Activated T-helper 9 cell treated with anti-CD3 and anti-CD28 coated beads, Interleukin-2, amount 50 U/mL, for 16 hours (primary cell): ENCODE measurements at regions not wholly inside any gene's neighbourhood (a gene's known extent, or its start where the extent isn't known, plus 50 kb on each side); places are given as distances from the start of the nearest gene placed in this dataset.
"Not testable (repeated sequence)": the region's sequence is repeated elsewhere in the genome, so short reads cannot be mapped to it uniquely, and the experiment has no call there.

Experiments
- DNase-seq: peaks from one replicate; pipeline ENCODE4 v3.0.0-alpha.2; 2020; ENCODE audit warnings: low read depth

DNA sequence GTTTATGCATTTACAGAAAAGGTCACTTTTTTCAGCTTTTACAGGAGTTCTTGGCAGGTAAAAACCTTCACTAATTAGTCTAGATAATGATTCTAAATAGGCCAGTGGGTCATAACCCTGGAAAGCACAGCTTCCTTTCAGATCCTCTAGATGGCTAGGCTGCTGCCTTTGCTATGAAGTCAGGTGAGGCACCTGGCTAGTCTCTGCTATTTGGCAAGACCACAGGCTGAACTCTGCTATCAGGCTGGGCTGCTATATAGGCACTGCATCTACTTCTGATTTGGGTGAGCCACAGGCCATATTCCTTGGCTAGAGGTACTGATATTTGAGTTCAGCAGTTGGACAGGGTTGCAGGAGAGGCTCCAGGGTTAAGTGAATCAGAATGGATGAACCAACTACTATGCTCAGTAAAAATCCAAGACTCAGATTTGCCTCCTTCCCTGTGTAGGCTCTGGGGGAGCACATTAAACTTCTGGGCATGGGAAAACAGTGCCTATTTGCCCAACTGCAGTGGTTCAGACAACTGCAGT lies 665.7 kb upstream of the TBL1XR1 start:
- DNase-seq = no peak

GRCh38 chr3:177871267-177871666 lies 665.0 kb upstream of the KCNMB2 start:
- DNase-seq = not testable (repeated sequence)

GRCh38 chr3:177878192-177878591 lies 658.0 kb upstream of the KCNMB2 start:
- no peak for DNase-seq

GRCh38 chr3:177878957-177879356 lies 657.3 kb upstream of the KCNMB2 start:
- no peak for DNase-seq

- DNase-seq = no peak
These were observed 654.9 kb upstream of the KCNMB2 start for GRCh38 chr3:177881351-177881750.

DNA sequence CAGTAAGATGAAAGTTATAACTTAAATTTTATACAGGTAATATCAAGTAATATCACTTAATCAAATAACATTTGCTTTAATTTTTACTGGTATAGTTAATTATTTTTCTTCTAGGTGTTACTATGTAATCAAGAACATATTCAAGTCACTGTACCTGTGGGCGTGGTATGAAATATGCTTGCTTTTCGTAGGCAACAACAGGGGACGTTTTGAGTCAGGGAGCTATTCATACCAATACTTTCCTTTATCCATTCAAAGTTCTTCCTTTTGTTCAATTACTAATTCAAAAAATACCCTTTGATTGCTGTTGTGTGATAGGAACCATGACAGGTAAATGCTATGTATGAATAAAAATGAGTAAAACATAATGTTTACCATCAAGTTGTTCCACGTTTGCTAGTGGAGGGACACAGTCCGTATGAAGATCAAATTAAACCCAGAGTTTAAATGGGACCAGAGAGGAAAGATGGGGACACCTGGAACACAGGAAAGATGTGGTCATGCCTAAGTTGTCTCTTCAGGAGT lies 654.0 kb upstream of the KCNMB2 start:
- DNase-seq = no peak

DNA sequence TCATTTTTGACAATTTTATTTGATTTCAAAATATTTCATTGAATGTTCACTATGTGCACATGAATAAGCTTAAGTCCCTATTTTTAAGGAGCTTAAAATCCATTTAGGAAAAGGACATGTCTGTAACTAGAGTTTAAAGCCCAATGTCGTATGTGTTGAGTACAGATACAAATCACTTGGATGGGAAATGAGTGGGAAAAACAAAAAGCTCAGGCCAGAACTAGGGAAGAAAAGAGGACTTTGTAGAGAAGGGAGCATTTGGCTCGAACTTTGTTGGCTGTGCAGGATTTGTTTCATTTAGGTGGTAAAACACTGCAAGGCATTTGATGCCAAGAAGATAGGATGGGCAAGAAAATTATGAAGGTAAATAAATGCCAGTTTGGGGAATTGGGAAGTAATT lies 653.1 kb upstream of the KCNMB2 start:
- DNase-seq = no peak

DNA sequence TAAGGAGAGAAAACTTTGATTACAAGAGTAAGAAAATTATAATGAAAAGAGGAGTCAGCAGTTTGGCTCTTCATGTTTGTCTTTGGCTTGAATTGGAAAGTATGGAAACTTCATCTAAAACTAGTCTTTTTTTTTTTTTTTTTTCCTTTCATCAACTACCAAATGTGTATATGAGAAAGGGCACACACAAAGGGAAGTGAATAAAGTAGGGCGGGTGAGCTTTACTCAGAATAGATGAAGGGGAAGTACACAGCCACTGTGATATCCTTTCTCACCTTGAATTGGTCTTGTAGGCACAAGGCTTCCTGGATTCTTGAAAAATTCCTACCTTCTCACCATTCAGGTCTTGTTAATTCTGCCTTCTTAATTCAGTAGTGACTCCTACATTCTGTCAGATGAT lies 652.3 kb upstream of the KCNMB2 start:
- no peak for DNase-seq

DNA sequence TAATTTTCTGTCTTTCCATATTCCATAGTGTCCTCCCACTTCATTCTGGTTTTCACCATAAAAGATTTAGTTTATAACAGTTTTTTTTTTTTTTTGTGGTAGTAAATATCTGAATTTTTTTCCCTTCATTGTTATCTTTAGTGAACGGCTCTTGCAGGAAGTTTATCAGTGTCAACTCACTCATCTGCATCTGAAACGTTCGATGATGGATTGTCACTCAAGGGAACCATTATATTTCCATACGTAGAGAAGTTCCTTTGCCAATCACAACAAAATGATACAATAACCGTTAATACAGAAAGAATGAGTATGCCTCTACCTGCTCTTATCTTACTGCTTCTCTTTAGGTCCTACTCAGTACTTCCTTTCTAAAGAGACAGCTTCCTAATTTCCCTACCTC lies 651.2 kb upstream of the KCNMB2 start:
- no peak for DNase-seq

GRCh38 chr3:177886501-177886900 lies 649.7 kb upstream of the KCNMB2 start:
- no peak for DNase-seq

GRCh38 chr3:177887475-177887874 lies 648.8 kb upstream of the KCNMB2 start:
- DNase-seq = no peak

DNA sequence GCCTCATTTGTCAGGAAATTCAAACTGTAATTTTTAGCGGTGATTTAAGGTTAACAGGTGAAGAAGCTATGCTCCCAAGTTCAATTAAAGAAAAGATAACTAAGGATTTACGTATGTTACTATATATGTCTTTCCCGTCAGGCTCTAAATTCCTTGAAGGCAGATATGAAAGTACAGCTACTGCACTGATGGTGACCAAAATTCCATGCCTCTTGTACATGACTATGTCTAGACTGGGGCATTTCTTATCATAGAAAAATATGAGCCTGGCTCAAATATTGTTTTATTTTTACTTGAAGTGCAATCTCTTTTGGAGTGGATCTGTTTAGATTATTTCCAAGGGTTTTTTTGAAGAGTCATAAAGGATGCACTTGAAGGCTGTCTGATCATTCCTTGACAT lies 647.1 kb upstream of the KCNMB2 start:
- no peak for DNase-seq

DNA sequence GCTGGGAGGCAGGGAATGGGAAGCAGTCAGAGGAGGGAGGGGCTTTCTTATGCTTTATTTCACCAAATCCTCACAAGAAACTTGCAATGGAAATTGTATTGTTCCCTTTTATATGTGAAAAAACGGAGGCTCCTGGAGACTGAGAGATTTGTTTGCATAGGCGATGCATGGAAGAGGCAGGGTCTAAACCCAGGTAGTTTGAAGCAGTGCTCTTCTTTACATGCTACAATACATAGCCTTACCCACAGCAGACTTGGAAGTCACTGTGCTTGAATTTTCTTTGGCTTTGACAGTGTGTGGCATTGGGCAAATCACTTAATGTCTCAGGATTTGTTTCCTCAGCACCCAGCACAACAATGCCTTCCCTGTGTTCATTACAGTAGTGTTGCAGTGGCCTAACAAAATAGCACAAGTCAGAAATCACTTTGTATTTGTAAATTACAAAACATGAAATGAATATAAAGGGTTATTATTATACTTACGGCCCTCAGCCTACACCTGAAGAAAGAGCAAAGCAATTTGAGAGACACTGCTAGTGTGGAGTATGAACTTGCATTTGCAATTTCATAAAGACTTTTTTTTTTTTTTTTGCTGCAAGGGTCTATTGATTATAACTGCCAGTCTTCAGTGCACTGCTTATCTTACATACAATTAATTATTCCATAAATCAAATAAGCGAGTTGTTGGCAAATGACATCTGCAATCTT lies 646.4 kb upstream of the KCNMB2 start:
- no peak for DNase-seq

GRCh38 chr3:177890359-177890683 lies 645.9 kb upstream of the KCNMB2 start:
- DNase-seq = no peak

DNA sequence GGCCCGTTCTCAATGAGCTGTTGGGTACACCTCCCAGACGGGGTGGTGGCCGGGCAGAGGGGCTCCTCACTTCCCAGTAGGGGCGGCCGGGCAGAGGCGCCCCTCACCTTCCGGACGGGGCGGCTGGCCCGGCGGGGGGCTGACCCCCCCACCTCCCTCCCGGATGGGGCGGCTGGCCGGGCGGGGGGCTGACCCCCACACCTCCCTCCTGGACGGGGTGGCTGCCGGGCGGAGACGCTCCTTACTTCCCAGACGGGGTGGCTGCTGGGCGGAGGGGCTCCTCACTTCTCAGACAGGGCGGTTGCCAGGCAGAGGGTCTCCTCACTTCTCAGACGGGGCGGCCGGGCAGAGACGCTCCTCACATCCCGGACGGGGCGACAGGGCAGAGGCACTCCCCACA lies 644.7 kb upstream of the KCNMB2 start:
- DNase-seq = not testable (repeated sequence)

DNA sequence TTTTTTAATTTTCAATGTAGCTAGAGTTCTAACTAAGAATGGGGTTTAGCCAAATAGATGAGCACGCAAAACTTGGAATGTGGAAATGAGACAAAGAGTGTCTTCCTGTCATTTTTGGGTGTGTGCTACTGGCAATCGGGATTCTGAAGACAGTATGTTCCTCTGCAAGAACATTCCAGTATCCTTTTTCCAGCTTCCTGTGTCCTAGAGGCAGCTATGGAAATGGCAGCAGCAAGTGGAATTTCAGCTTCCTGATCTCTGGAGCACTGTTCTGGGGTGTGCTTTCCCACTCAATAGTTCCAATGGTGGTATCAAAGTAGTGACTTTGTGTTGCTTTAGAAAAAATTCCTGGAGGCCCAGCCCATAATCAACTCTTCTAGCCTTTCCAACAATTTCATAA lies 642.9 kb upstream of the KCNMB2 start:
- DNase-seq = no peak

- DNase-seq = no peak
These were observed 642.0 kb upstream of the KCNMB2 start for GRCh38 chr3:177894081-177894728.

- no peak for DNase-seq
These were observed 638.1 kb upstream of the KCNMB2 start for GRCh38 chr3:177898185-177898584.

- DNase-seq = no peak
These were observed 636.8 kb upstream of the KCNMB2 start for GRCh38 chr3:177899275-177900067.

GRCh38 chr3:177902876-177903275 lies 633.4 kb upstream of the KCNMB2 start:
- DNase-seq = no peak

DNA sequence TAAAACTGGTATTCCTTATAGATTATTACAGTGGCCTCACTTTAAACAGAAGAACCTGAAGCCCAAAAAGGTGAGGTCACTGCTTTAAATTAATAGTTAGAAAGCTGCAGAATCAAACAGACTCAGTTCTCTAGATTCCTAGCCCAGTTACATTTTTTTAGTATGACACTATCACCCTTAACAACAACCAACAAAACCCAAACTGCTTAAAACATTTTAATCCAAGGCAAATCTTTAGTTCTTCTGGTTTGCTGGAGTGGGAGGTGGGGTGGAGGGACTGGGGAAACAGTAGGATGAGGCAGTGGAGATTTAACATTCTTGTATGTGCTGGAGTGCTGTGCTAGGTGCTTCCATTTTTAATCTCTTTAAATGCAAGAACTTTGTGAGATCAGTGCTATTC lies 631.6 kb upstream of the KCNMB2 start:
- no peak for DNase-seq

- no peak for DNase-seq
These were observed 630.8 kb upstream of the KCNMB2 start for GRCh38 chr3:177905173-177906125.
